Activated T-cell treated with anti-CD3 and anti-CD28 coated beads, Interleukin-2, amount 50 U/mL, for 1 hour (primary cell): ENCODE measurements at regions not wholly inside any gene's neighbourhood (a gene's known extent, or its start where the extent isn't known, plus 50 kb on each side); places are given as distances from the start of the nearest gene placed in this dataset.
"Not testable (repeated sequence)": the region's sequence is repeated elsewhere in the genome, so short reads cannot be mapped to it uniquely, and the experiment has no call there.

Experiments used
- DNase-seq: peaks from one replicate; pipeline ENCODE4 v3.0.0-alpha.2; 2020

- no peak for DNase-seq
Observed at GRCh38 chr2:184371641-184372040, 226.7 kb upstream of the ZNF804A start.

DNA sequence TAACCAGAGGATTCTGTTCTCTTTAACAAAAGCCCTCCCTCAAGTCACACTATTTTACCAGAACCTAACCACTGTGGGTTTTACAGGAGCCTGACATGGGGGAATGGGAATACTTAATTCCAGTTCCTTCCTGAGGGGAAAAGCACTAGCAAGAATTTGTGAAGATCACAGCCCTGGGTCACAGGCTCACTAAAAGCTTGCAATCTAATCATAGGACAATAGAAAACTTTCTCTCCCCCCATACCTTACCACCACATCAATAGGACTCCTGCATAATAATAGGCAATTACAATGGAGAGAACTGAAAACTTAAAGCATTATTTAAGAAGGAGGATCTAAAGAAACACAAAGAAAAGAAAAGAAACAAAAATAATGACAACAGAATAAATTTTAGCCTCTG is 225.8 kb upstream of the ZNF804A start:
- no peak for DNase-seq

DNA sequence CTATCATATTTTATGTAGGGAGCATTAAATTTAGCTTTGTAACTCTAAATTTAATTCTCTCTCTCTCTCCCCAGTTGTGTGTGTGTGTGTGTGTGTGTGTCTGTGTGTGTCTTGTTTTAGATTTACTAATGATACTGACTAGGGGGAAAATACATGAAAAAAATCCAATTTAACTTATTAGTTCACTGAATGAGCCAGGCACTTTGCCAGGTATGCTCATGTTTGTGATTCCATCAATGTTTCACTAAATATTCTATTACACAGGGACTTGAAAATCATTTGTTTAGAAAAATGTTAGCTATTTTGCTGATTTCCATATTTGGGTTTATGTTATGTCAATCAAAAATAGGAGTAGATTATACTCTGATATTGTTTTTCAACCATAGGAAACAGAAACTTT is 203.7 kb upstream of the ZNF804A start:
- no peak for DNase-seq

DNA sequence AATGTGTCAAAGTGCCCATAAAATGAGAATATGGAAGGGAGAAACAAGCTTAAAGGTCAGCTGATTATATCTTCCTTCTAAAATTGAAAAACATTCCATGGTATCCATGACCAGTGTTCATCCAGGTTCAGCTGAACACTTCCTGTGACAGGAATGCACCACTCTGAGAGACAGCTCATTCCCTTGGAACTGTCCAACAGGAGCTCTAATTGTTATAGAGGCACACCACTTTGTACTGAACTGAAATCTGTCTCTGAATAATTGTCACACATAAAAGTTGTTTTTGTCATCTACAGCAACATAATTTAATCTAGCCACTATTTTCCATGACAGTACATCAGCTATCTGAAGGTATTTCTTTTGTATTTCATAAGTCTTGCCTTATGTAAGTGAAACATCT is 195.9 kb upstream of the ZNF804A start:
- no peak for DNase-seq

GRCh38 chr2:184407041-184407630 is 191.2 kb upstream of the ZNF804A start:
- DNase-seq: not testable (repeated sequence)

GRCh38 chr2:184410160-184410559 is 188.2 kb upstream of the ZNF804A start:
- DNase-seq: no peak

DNA sequence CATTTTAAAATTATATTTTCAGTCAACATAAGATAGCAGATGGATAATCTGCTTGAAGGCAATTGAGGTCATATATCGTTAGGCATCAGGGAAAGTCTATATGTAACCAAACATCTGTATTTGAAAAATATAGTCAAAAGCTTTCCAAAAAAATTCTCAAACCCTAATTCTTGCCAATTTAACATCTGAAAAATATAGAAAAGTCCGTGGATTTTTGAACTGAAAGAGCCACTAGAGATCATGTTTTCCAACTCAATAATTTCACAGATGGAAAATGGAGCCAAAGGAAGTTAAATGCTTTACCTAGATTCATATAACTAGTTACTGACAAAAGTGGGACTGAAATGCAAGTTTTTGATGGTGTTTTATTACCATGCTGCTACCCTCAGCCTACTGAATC is 185.1 kb upstream of the ZNF804A start:
- DNase-seq: no peak

DNA sequence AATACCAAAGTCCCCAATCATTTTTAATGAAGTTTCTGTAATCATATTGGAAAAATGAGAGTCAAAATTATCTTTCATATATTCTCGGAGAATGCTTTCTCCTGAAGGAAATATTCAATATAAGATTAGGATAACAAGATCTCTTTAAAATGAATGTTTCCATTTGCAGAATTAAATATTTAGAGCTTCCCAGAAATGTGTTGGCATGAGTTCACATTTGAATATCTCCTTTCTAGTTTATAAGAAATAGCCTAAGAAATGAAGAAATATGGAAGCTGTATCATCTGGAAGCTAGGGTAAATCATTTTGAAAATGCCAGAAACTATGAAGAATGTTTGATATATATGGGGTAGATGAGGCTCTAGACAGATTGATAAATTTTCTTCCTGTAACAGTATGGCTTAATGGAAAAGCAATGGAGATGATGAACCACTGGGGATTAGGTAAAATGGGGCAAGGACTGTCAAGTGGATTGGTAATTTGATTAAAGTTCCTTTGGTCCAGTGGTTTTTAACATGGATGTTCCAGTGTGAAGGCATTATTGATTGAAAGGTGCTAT is 184.6 kb upstream of the ZNF804A start:
- no peak for DNase-seq

DNA sequence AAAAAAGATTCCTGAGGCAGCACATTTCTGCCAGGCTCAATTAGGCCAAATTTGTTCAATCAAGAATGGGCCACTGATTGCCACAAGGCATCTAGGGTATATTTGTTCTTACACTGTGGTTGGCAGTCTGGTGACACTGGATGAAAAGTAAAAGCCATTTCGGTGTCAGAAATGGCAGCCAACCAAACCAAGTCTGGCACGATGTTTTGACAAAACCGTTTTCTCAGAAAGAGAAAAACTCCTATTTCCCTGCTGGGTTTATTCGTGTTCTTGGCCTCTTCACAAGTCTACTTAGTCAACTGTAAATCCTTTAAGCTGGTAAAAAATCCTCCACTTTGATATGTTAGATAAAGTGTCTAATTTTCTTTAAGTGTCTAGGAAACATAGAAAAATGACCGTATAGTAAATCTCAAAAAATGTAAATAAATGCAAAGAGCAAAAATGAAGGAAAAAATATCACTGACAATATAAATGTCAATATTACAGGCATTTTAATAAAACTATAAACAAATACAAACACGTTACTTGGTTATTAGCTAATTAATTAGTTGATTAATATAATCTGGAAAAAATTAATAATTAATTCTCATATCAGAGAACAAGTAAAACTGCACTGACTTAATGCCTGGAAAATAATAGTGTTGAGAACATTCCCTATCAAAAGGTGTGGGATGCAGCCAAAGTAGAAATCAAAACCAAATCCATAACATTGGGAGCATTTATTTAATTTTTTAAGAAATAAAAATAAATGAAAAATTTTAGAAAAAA is 182.0 kb upstream of the ZNF804A start:
- DNase-seq: no peak

GRCh38 chr2:184419744-184420143 is 178.6 kb upstream of the ZNF804A start:
- DNase-seq: no peak

DNA sequence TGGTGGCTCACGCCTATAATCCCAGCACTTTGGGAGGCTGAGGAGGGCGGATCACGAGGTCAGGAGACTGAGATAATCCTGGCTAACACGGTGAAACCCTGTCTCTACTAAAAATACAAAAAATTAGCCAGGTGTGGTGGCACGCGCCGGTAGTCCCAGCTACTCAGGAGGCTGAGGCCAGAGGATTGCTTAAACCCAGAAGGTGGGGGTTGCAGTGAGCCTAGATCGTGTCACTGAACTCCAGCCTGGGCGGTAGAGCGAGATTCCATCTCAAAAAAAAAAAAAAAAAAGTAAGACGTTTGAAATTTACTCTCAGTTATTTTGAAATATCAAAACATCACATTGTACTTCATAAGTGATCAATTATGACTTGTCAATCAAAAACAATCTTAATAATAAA is 176.9 kb upstream of the ZNF804A start:
- DNase-seq: not testable (repeated sequence)

DNA sequence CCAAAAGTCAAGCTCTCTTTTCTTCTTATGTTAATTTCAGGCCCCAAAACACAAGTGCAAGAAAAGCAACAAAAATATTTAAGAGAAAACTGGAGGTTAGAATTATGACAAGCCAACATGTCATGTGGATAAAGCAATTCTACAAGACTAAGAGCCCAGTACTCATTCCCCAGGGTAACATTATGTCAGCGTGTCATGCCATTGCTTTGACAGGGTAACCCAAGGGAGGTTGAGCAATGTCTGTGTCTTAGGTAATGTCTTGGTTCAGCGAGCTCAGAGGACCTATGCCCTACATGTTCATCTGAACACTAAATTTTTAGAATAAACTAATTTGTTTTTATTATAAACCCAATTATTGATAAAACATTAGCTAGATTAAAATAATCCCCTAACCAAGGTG is 173.2 kb upstream of the ZNF804A start:
- no peak for DNase-seq

- no peak for DNase-seq
Observed at GRCh38 chr2:184444217-184444616, 154.1 kb upstream of the ZNF804A start.

DNA sequence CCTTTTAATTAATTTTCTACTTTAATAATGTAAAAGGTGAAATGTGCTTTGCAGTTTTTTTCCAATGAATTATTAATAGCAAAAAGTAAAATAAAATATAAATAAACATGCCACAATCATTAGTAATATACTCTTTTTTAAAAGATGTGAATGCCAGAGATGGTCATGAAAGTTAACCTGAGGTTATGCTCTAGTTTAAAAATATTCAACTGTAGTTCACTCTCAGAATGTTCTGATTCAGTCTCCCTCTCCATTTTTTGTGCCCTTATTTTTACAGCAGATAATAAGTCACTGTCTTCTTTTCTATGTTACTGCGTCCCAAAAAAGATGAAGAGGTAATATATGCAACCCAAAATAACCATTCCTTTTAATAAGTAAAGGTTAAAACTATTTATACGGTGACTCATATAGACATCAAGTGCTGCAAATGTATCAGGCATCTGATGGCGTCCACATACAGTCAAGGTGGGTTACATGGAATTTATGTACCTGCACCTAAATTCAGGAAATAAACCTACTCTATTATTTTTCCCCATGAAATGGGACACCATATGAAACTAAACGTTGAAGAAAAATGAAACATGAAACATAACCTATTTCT is 153.6 kb upstream of the ZNF804A start:
- DNase-seq: no peak

- no peak for DNase-seq
Observed at GRCh38 chr2:184449760-184450159, 148.6 kb upstream of the ZNF804A start.

- no peak for DNase-seq
Observed at GRCh38 chr2:184452907-184453306, 145.4 kb upstream of the ZNF804A start.

DNA sequence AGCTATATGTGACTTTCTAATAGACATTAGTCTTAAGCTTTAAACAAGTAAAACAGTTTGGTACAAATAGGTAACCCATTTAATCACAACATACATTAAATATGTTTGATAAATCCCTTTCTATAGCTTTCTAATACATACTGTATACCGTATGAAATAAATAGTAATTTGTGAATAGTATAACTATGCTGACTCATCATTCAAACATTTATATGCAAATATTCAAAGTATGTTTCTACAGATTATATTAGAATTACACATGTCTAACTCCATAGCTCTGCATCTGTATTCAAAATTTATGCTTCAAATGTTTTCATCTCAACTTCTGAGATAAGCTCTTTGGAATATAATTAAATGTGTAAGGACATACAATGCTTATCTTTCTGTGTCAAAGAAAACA is 142.7 kb upstream of the ZNF804A start:
- DNase-seq: no peak

DNA sequence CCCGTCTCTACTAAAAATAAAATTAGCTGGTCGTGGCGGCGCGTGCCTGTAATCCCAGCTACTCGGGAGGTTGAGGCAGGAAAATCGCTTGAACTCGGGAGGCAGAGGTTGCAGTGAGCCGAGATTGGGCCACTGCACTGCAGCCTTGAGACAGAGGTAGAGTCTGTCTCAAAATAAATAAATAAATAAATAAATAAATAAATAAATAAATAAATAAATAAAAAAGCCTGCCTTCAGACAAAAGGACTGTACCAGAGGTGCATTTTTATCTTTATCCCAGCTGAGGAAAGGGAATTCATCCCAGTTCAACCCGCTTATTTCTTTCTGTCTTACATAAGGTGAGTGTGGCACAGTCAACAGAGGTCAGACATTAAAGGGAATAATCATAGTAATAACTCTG is 141.6 kb upstream of the ZNF804A start:
- DNase-seq: not testable (repeated sequence)

- no peak for DNase-seq
Observed at GRCh38 chr2:184463102-184463865, 135.0 kb upstream of the ZNF804A start.

DNA sequence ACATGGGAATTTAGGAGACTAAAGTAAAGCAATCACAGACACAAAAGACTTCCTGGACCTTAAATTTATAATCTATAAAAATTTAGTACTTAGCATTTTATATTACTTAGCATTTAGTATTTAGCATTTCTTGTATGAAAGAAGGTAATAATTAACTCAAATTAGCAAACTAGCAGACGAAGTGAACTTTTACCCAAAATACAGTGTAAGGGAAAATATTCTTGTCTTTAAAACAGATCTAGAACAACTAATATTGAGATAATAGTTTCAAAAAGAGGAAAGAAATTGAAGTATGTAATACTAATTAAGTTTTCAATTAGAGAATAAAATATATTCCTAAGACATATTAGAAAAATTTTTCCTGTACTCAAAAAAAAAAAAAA is 134.5 kb upstream of the ZNF804A start:
- DNase-seq: no peak

- DNase-seq: no peak
Observed at GRCh38 chr2:184468826-184469225, 129.5 kb upstream of the ZNF804A start.

- no peak for DNase-seq
Observed at GRCh38 chr2:184472481-184472880, 125.8 kb upstream of the ZNF804A start.

- no peak for DNase-seq
Observed at GRCh38 chr2:184481865-184482264, 116.5 kb upstream of the ZNF804A start.
